GM12878 (cell line): ENCODE measurements at regions not wholly inside any gene's neighbourhood (a gene's known extent, or its start where the extent isn't known, plus 50 kb on each side); places are given as distances from the start of the nearest gene placed in this dataset.

Source experiments
- ATAC-seq: fragments of 200-7000 bp; cut with Tn5 transposase; 3 replicates; pipeline ENCODE4 v1.9.1; 2020; ENCODE audit warnings: mild to moderate bottlenecking, moderate library complexity
- BruUV-seq: library from RNA; stranded (reverse); fragments of 400-500 nt; replicated peaks from 2 replicates; lab custom pipeline; 2021; lab: Mats Ljungman, UMichigan
- CTCF ChIA-PET: fragments of 300-600 bp; sonication (Branson Sonifier 250); formaldehyde crosslinking; extraction: SDS; loops from one replicate; lab custom pipeline; 2021; ENCODE audit warnings: inconsistent platforms; lab: Yijun Ruan, JAX
- POLR2A ChIA-PET: fragments of 350-600 bp; formaldehyde crosslinking; extraction: SDS; loops from one replicate; lab custom pipeline; 2021; ENCODE audit warnings: inconsistent platforms; lab: Charles Lee
- RAD21 ChIA-PET: fragments of 300-600 bp; sonication (Branson Sonifier 250); formaldehyde crosslinking; loops from one replicate; lab custom pipeline; 2023; ENCODE audit warnings: antibody characterized with exemption; ENCODE audit not compliant: unreplicated experiment; lab: Charles Lee
- SMC1A ChIA-PET: fragments of 300-600 bp; sonication (Branson Sonifier 250); formaldehyde crosslinking; loops from one replicate; lab custom pipeline; 2023; ENCODE audit not compliant: unreplicated experiment, uncharacterized antibody; lab: Charles Lee
- DNase-seq: peaks from one replicate; pipeline ENCODE4 v3.0.0-alpha.2; 2011; ENCODE audit warnings: low read depth, low spot score
- FAIRE-seq: peaks from 3 replicates; lab custom pipeline; 2011; peaks lifted over from hg19 to GRCh38; lab: Jason Lieb, UNC
- H2AFZ ChIP-seq: 2 replicates; pipeline ENCODE4 v1.6.0; 2011; ENCODE audit warnings: low read depth, low read length, control low read depth; ENCODE audit not compliant: control insufficient read depth
- H3K27ac ChIP-seq: 2 replicates; pipeline ENCODE4 v1.5.1; 2011; ENCODE audit warnings: control low read depth; ENCODE audit not compliant: control insufficient read depth, insufficient read depth
- H3K27me3 ChIP-seq, 2 experiments: replicated peaks in 1 of 2; 2 replicates each; pipeline versions ENCODE4 v1.6.0 to v1.6.1; 2011; ENCODE audit warnings: low read length in 1 of 2; ENCODE audit not compliant: control insufficient read depth in 2 of 2, insufficient read depth in 2 of 2
- H3K36me3 ChIP-seq, 2 experiments: 2 replicates each; pipeline ENCODE4 v1.5.1; 2011; ENCODE audit warnings: low read length in 1 of 2; ENCODE audit not compliant: control insufficient read depth in 2 of 2, insufficient read depth in 2 of 2
- H3K4me1 ChIP-seq: 2 replicates; pipeline ENCODE4 v1.6.1; 2011; ENCODE audit warnings: mild to moderate bottlenecking, low read length, moderate library complexity, mixed read lengths; ENCODE audit not compliant: control insufficient read depth, insufficient read depth
- H3K4me2 ChIP-seq: 2 replicates; pipeline ENCODE4 v1.6.0; 2011; ENCODE audit warnings: control low read depth; ENCODE audit not compliant: control insufficient read depth, insufficient read depth
- H3K4me3 ChIP-seq: fragments of 200-600 bp; sonication (generic); 2 replicates; pipeline ENCODE4 v1.5.1; 2016
- H3K79me2 ChIP-seq: 2 replicates; pipeline ENCODE4 v1.6.0; 2011; ENCODE audit warnings: low read length; ENCODE audit not compliant: control insufficient read depth, insufficient read depth
- H3K9ac ChIP-seq: 2 replicates; pipeline ENCODE4 v1.8.0; 2011; ENCODE audit warnings: low read length, control low read depth, mixed read lengths; ENCODE audit not compliant: control insufficient read depth, insufficient read depth
- H3K9me3 ChIP-seq: replicated peaks from 3 replicates; pipeline ENCODE4 v1.5.1; 2011; ENCODE audit warnings: mild to moderate bottlenecking, low read length; ENCODE audit not compliant: control insufficient read depth, insufficient read depth
- H4K20me1 ChIP-seq: 2 replicates; pipeline ENCODE4 v1.6.0; 2011; ENCODE audit not compliant: control insufficient read depth, insufficient read depth
- CHD2 ChIP-seq: IDR thresholded peaks from 2 replicates; pipeline ENCODE4 v1.6.1; 2011; ENCODE audit warnings: low read depth, low read length, improper control_type of control experiment, borderline replicate concordance
- CREB1 ChIP-seq: IDR thresholded peaks from 2 replicates; pipeline ENCODE4 v1.6.1; 2012; ENCODE audit warnings: low read depth, mild to moderate bottlenecking, inconsistent platforms
- CTCF ChIP-seq, 3 experiments: IDR thresholded peaks in 2 of 3; conservative IDR thresholded peaks in 1 of 3; 2 replicates each; pipeline ENCODE4 v1.5.1; 2011; ENCODE audit warnings: low read depth in 3 of 3, low read length in 3 of 3, mild to moderate bottlenecking in 3 of 3, control low read depth in 2 of 3, moderate library complexity in 2 of 3, inconsistent platforms in 1 of 3, mixed read lengths in 1 of 3; ENCODE audit not compliant: control insufficient read depth in 2 of 3, insufficient read depth in 1 of 3; ENCODE audit errors: extremely low read depth in 1 of 3
- E4F1 ChIP-seq: fragments of 450-650 bp; IDR thresholded peaks from 2 replicates; pipeline ENCODE4 v1.6.1; 2018; ENCODE audit warnings: borderline replicate concordance, mild to moderate bottlenecking; ENCODE audit not compliant: partially characterized antibody
- ETV6 ChIP-seq, 2 experiments: fragments of 450-650 bp in 1 of 2; IDR thresholded peaks in 1 of 2; conservative IDR thresholded peaks in 1 of 2; 2 replicates each; pipeline ENCODE4 v1.6.1; 2014; ENCODE audit warnings: antibody characterized with exemption in 1 of 2, borderline replicate concordance in 1 of 2, low read depth in 1 of 2, mild to moderate bottlenecking in 1 of 2, moderate library complexity in 1 of 2
- HDAC2 ChIP-seq: fragments of 200-600 bp; sonication (generic); IDR thresholded peaks from 2 replicates; pipeline ENCODE4 v1.6.1; 2017
- HDAC6 ChIP-seq: fragments of 200-600 bp; sonication (generic); IDR thresholded peaks from one replicate; pipeline ENCODE4 v1.8.0; 2017; ENCODE audit warnings: antibody characterized with exemption; ENCODE audit not compliant: unreplicated experiment
- IRF3 ChIP-seq: fragments of 450-650 bp; IDR thresholded peaks from 2 replicates; pipeline ENCODE4 v1.6.1; 2014; ENCODE audit warnings: mild to moderate bottlenecking
- RAD21 ChIP-seq: IDR thresholded peaks from 2 replicates; pipeline ENCODE4 v1.6.1; 2011; ENCODE audit warnings: mild to moderate bottlenecking, low read depth, low read length, moderate library complexity; ENCODE audit not compliant: insufficient read depth
- SIN3A ChIP-seq: IDR thresholded peaks from 2 replicates; pipeline ENCODE4 v1.6.1; 2012; ENCODE audit warnings: low read depth, low read length, improper control_type of control experiment
- SMC3 ChIP-seq: IDR thresholded peaks from 2 replicates; pipeline ENCODE4 v1.6.1; 2011; ENCODE audit warnings: low read length, improper control_type of control experiment, borderline replicate concordance
- SREBF2 ChIP-seq: IDR thresholded peaks from 2 replicates; pipeline ENCODE4 v1.6.1; 2012; ENCODE audit warnings: mild to moderate bottlenecking, low read length
- SUPT20H ChIP-seq: IDR thresholded peaks from 2 replicates; pipeline ENCODE4 v1.6.1; 2011; ENCODE audit warnings: low read depth, mild to moderate bottlenecking, low read length, moderate library complexity, borderline replicate concordance; ENCODE audit not compliant: control insufficient read depth
- TCF7 ChIP-seq: IDR thresholded peaks from 2 replicates; pipeline ENCODE4 v1.6.1; 2014; ENCODE audit warnings: antibody characterized with exemption, borderline replicate concordance
- YY1 ChIP-seq: IDR thresholded peaks from 2 replicates; pipeline ENCODE4 v1.6.1; 2011; ENCODE audit warnings: low read depth, mild to moderate bottlenecking, low read length
- WGBS: methylation state at CpG from one replicate; pipeline ENCODE4 v1.1.6; 2016; ENCODE audit warnings: low lambda C conversion rate; ENCODE audit not compliant: insufficient replicate concordance, insufficient coverage; ENCODE audit errors: missing lambda C conversion rate; 5-methylcytosine and 5-hydroxymethylcytosine counted together
- in situ Hi-C: fragments of 300-500 bp; cut with MboI; formaldehyde crosslinking; loops from 9 replicates; pipeline ENCODE4 v1.14.3; 2018; ENCODE audit warnings: mixed read lengths
- intact Hi-C: fragments of 100-400 bp; cut with micrococcal nuclease; formaldehyde crosslinking; loops from one replicate; pipeline ENCODE4 v1.14.2; 2022; ENCODE audit not compliant: unreplicated experiment

- BruUV-seq, result no TSS peak
- Histone ChIP-seq H3K4me3 (no peak overlapping the region), H3K27ac (no peak overlapping the region), H4K20me1 (no peaks in the 10 kb centered on the region), H3K79me2 (no peaks in the 10 kb centered on the region), H3K27me3 (no peaks in the 10 kb centered on the region), H3K4me1 (no peaks in the 10 kb centered on the region), H3K9me3 (no peaks in the 10 kb centered on the region), H2AFZ (no peak overlapping the region), H3K9ac (no peak overlapping the region), H3K4me2 (no peak overlapping the region), H3K36me3 (no peaks in the 10 kb centered on the region)
- CTCF ChIA-PET, result interaction anchor here (0.7 to 1.4 kb wide), 8 partner anchors 9 to 1482 kb away, joined by 3 to 8 read pairs (median 3); no protein-coding TSS in a partner anchor
- in situ Hi-C loops (no loop called here), intact Hi-C loops (loop anchor here (2.0 to 10.0 kb wide), 4 partner anchors 74 to 1482 kb away; no protein-coding TSS in a partner anchor)
- WGBS, result 4% methylated on average over 5 of the region's 5 CpGs
- RAD21 ChIA-PET, result interaction anchor here (0.7 kb wide), 1 partner anchor 73 kb away, joined by 3 read pairs; no protein-coding TSS in a partner anchor
- ATAC-seq (peak; percentile 73), DNase-seq (no peak), FAIRE-seq (peak; percentile 75)
- POLR2A ChIA-PET, result interaction anchor here (0.5 kb wide), 1 partner anchor 630 kb away, joined by 3 read pairs; no protein-coding TSS in a partner anchor
- peak; percentile 21; the same call in 1 of the 2 replicates for TF ChIP-seq SMC3
- no peak for TF ChIP-seq ETV6 (conservative IDR thresholded peaks at IDR 0.05 in 1 of 2, IDR thresholded peaks at IDR 0.05 in 1 of 2; ENCODE audit: borderline replicate concordance in 1 of 2, low read depth in 1 of 2)
- TF ChIP-seq HDAC2, result no peak
- TF ChIP-seq E4F1, result no peak
- no peak for TF ChIP-seq CREB1
- no peak for TF ChIP-seq TCF7
- TF ChIP-seq CHD2, result no peak
- no peak for TF ChIP-seq IRF3
- TF ChIP-seq YY1, result no peak
- peak; percentile 44 to 57 (median 50); a peak in 5 of 6 replicates for TF ChIP-seq CTCF (IDR thresholded peaks at IDR 0.05 in 2 of 3, conservative IDR thresholded peaks at IDR 0.05 in 1 of 3; ENCODE audit: control insufficient read depth in 2 of 3, extremely low read depth in 1 of 3, insufficient read depth in 1 of 3, low read depth in 3 of 3, low read length in 3 of 3)
- TF ChIP-seq SREBF2, result no peak
- no peak for TF ChIP-seq SUPT20H
- TF ChIP-seq RAD21, result peak; percentile 40; the same call in 1 of the 2 replicates
- TF ChIP-seq SIN3A, result no peak
- no peak for TF ChIP-seq HDAC6
- SMC1A ChIA-PET, result interaction anchor here (0.6 to 2.2 kb wide), 2 partner anchors 8 to 422 kb away, joined by 4 to 7 read pairs; no protein-coding TSS in a partner anchor
Observed at GRCh38 chr2:211085056-211085680, 528.8 kb downstream of the CPS1 start.
